ENCODE measurements at regions not wholly inside any gene's neighbourhood (a gene's known extent, or its start where the extent isn't known, plus 50 kb on each side); places are given as distances from the start of the nearest gene placed in this dataset.

- TF ChIP-seq POLR2AphosphoS5 (IDR thresholded peaks at IDR 0.05; ENCODE audit: low read depth) (no peak), CTCF (IDR thresholded peaks at IDR 0.05; ENCODE audit: insufficient read depth, low read length) (no peak)
These were observed 436.0 kb upstream of the INTU start for GRCh38 chr4:127196655-127197352.

All from HL-60 (cell line).